ENCODE measurements at regions not wholly inside any gene's neighbourhood (a gene's known extent, or its start where the extent isn't known, plus 50 kb on each side); places are given as distances from the start of the nearest gene placed in this dataset.

DNA sequence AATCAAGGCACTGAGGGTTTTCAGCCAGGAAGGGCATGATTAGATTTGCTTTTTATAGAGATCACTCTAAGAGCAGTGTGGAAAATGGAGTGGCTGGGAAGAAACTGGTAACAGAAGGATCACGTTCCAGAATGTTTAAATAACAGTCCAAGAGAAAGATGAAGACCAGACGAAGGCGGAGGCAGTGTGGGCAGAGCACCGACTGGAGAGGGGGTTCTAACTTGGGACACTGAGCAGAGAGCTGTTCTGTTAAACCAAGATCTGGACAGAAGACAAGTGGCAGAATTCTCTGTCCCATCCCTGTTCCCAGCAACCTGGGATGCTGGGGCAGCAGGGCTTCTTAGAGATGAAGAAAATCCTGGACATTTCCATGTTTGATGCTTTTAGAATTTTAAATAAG lies 249.1 kb upstream of the NR4A3 start:
- 70 to 74% methylated on average over 4 of the region's 4 CpGs for WGBS, 2 donors
- no peak for DNase-seq (ENCODE audit: low spot score in 2 of 2)
- no peak overlapping the region for H3K4me3 ChIP-seq (ENCODE audit: low read depth, poor library complexity, severe bottlenecking)
- intact Hi-C loops (cut with DNase I; ENCODE audit: low total_unique reads): no loop called here
- TF ChIP-seq CTCF (IDR thresholded peaks at IDR 0.05) (no peak), POLR2A (IDR thresholded peaks at IDR 0.05) (no peak)

- WGBS, 2 donors: 67% methylated on average over 5 of the region's 5 CpGs
- TF ChIP-seq POLR2A (IDR thresholded peaks at IDR 0.05) (no peak), CTCF (IDR thresholded peaks at IDR 0.05) (no peak)
- H3K4me3 ChIP-seq (ENCODE audit: low read depth, poor library complexity, severe bottlenecking): no peak overlapping the region
- intact Hi-C loops (cut with DNase I; ENCODE audit: low total_unique reads): no loop called here
- no peak for DNase-seq (ENCODE audit: low spot score in 2 of 2)
Measured at GRCh38 chr9:99573085-99573484, 248.6 kb upstream of the NR4A3 start.

- 84 to 95% methylated on average over 2 of the region's 2 CpGs for WGBS, 2 donors
- TF ChIP-seq POLR2A (IDR thresholded peaks at IDR 0.05) (no peak), CTCF (IDR thresholded peaks at IDR 0.05) (no peak)
- no peak for DNase-seq (ENCODE audit: low spot score in 2 of 2)
- intact Hi-C loops (cut with DNase I; ENCODE audit: low total_unique reads): no loop called here
- no peak overlapping the region for H3K4me3 ChIP-seq (ENCODE audit: low read depth, poor library complexity, severe bottlenecking)
Measured at GRCh38 chr9:99573886-99574285, 247.8 kb upstream of the NR4A3 start.

DNA sequence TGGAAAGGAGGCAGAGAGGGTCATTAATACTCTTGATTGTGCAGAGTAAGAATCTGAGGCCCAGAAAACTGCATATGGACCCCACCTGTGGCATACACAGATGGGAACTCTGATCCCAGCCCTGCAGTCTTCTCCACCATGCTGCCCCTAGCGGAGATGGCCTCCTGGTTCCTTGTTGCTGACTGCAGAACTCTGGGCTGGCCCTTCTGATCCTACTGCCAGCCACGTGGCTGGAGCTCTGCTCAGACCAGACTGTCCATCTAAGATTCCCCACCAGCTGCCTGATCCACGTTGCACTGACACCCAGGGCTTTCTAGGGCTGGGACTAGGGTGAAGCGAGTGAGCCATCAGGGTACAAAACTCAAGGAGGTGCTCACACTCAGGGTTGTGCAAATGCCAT lies 245.7 kb upstream of the NR4A3 start:
- intact Hi-C loops (cut with DNase I; ENCODE audit: low total_unique reads): no loop called here
- WGBS, 2 donors: 82 to 85% methylated on average over 4 of the region's 4 CpGs
- TF ChIP-seq CTCF (IDR thresholded peaks at IDR 0.05) (no peak), POLR2A (IDR thresholded peaks at IDR 0.05) (no peak)
- H3K4me3 ChIP-seq (ENCODE audit: low read depth, poor library complexity, severe bottlenecking): no peak overlapping the region
- DNase-seq (ENCODE audit: low spot score in 2 of 2): no peak

DNA sequence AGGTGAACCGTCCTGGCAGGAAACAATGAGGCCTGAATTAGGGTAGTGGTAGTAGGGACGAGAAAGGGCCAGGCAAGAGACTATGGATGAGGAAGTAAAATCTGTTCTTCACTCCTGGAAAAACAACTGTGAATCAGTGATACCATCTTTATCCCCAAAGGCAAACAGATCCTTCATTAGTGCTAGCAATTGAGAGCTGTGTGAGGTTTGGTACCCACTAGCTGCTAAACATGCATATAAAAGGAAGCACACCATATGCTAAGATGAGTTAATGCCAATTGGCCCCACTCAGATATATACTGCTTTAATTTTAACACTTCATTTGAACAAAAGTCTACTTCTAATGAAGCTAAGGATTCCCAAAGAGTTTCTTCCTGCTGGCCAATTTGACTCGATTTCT lies 244.8 kb upstream of the NR4A3 start:
- intact Hi-C loops (cut with DNase I; ENCODE audit: low total_unique reads): no loop called here
- no peak for DNase-seq (ENCODE audit: low spot score in 2 of 2)
- H3K4me3 ChIP-seq (ENCODE audit: low read depth, poor library complexity, severe bottlenecking): no peak overlapping the region
- WGBS, 2 donors: 86 to 95% methylated on average over 3 of the region's 3 CpGs
- TF ChIP-seq CTCF (IDR thresholded peaks at IDR 0.05): no peak
- no peak for TF ChIP-seq POLR2A (IDR thresholded peaks at IDR 0.05)

- no peak overlapping the region for H3K4me3 ChIP-seq (ENCODE audit: low read depth, poor library complexity, severe bottlenecking)
- no peak for DNase-seq (ENCODE audit: low spot score in 2 of 2)
- TF ChIP-seq CTCF (IDR thresholded peaks at IDR 0.05) (no peak), POLR2A (IDR thresholded peaks at IDR 0.05) (no peak)
- intact Hi-C loops (cut with DNase I; ENCODE audit: low total_unique reads): no loop called here
- WGBS, 2 donors: 89 to 93% methylated on average over 2 of the region's 2 CpGs
Measured at GRCh38 chr9:99577351-99577750, 244.3 kb upstream of the NR4A3 start.
